Lower leg skin (tissue), 3 donors: ENCODE measurements at regions not wholly inside any gene's neighbourhood (a gene's known extent, or its start where the extent isn't known, plus 50 kb on each side); places are given as distances from the start of the nearest gene placed in this dataset.

Experiments
- CTCF ChIP-seq, 3 donors: fragments of 450-650 bp; IDR thresholded peaks; one replicate each; pipeline ENCODE4 v1.5.1; 2016; ENCODE audit warnings: antibody characterized with exemption in 3 of 3, mild to moderate bottlenecking in 3 of 3, moderate library complexity in 2 of 3
- POLR2A ChIP-seq, 2 donors: fragments of 450-650 bp; IDR thresholded peaks; one replicate each; pipeline ENCODE4 v1.6.1; 2016 to 2017; ENCODE audit warnings: antibody characterized with exemption in 2 of 2, mild to moderate bottlenecking in 1 of 2, moderate library complexity in 1 of 2

DNA sequence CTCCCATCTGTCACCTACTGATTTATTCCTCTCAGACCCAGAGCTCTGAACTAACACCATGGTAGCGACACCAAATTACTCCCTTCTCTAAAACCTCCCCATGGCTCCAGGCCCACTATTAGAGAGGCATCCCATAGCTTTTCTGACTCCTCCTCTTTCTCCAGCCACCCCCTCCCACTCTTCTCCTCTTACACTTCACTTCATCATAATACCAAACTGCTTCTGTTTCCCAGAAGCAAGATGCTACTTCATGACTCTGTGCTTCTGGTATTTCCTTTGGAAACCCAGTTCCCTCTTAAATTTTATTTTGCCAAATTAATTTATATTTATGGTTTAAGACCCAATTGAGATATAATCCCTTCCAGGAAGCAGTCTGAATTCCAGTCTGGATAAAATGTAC lies 465.1 kb upstream of the PDZRN3 start:
- TF ChIP-seq CTCF (IDR thresholded peaks at IDR 0.05) (no peak), POLR2A (IDR thresholded peaks at IDR 0.05) (no peak)
